ENCODE measurements at regions not wholly inside any gene's neighbourhood (a gene's known extent, or its start where the extent isn't known, plus 50 kb on each side); places are given as distances from the start of the nearest gene placed in this dataset.
"Not testable (repeated sequence)": the region's sequence is repeated elsewhere in the genome, so short reads cannot be mapped to it uniquely, and the experiment has no call there.

DNA sequence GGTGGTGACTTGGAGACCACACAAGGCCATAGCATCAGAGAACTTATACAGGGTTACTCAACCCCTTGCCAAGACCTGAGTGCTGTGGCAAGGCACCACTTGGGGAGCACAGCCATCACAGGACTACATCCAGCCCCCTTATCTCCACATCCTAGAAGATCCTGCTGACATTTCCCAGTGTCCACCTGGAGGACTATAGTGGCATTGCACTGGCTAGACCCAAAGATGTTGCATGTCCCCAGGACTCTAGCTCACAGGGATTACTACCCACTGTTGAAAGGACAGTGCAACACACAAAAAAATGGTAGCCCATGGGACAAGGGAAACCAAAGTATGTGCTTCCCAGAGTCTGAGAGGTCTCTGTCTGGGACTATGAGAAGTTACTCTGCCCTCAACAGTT is 411.1 kb upstream of the NUDT12 start:
- no peak for DNase-seq

DNA sequence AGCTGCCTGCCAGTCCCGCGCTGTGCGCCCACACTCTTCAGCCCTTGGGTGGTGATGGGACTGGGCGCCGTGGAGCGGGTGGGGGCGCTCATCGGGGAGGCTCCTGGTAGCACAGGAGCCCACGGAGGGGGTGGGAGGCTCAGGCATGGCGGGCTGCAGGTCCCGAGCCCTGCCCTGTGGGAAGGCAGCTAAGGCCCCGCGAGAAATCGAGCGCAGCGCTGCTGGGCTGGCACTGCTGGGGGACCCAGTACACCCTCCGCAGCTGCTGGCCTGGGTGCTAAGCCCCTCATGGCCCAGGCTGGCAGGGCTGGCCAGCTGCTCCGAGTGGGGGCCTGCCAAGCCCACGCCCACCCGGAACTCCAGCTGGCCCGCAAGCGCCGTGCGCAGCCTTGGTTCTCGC is 403.7 kb upstream of the NUDT12 start:
- not testable (repeated sequence) for DNase-seq

DNA sequence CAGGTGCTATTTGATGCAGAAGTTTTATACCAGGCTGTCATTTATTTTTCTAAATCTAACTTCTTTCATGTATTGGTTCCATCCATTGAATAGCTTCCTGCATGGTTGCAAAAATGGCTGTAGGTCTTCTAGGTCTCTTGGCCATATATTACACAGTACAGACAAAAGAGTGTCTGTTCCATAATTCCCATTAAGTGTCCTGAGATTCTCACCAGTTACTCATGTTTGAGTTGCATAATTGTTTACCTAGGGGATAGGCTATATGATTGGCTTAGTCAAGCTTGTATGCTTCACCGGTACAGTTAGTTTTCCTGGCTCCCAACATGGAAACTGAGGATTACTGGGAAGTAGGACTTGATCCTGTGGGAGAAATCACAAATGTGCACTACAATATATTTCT is 399.4 kb upstream of the NUDT12 start:
- no peak for DNase-seq

DNA sequence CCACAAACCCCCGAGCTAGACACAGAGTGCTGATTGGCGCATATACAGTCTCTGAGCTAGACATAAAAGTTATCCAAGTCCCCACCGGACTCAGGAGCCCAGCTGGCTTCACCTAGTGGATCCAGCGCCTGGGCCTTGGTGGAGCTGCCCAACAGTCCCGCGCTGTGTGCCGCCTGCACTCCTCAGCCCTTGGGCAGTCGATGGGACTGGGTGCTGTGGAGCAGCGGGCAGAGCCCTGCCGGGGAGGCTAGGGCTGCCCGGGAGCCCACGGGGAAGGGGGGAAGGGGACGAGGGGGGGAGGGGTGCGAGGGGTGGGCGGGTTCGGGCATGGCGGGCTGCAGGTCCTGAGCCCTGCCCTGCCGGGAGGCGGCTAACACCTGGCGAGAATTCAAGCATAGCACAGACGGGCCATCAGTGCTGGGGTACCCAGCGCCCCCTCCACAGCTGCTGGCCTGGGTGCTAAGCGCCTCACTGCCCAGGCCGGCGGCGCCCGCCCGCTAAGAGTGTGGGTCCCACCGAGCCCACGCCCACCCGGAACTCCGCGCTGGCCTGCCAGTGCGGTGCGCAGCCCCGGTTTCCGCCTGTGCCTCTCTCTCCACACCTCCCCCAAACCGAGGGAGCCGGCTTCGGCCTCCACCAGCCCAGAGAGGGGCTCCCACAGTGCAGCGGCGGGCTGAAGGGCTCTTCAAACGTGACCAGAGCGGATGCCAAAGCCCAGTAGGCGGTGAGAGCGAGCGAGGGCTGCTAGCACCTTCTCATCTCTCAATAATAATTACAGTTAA is 391.2 kb upstream of the NUDT12 start:
- no peak for DNase-seq

DNA sequence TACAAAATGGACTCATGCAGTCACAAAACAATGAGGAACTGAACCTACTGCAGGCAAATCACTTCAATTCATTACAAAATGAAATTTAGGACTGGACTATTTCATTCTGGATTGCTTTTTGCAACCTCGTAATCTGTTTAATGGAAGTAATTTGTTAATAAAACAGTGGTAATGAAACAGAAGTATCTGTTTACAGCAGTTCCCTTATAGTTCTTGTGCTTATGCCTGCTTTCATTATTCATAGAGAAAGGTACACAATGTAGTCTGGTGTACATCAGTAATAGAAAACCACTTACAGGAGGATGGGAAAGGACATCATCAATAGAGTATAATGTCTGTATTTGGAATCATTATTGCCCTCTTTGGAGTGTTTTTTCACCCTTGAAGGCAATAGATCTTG is 389.2 kb upstream of the NUDT12 start:
- no peak for DNase-seq

DNA sequence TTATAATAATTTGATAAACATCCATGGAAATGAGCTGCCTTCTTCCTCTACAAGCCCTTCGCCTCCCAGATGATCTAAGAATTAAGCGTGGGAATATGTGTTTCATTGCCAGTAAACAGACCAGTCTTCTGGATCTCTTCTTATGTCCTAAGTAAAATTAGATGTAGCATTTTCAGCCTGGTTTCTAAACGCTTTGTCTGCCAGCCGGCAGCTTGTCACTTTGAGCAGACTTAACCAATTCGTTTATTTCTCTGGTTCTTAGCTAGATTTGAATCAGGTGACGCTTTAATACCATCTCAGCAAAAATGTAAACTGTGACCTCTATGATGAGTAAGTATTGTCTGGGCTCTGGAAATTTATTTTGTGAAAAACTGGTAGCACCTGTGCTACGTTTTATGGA is 380.6 kb upstream of the NUDT12 start:
- DNase-seq: no peak

DNA sequence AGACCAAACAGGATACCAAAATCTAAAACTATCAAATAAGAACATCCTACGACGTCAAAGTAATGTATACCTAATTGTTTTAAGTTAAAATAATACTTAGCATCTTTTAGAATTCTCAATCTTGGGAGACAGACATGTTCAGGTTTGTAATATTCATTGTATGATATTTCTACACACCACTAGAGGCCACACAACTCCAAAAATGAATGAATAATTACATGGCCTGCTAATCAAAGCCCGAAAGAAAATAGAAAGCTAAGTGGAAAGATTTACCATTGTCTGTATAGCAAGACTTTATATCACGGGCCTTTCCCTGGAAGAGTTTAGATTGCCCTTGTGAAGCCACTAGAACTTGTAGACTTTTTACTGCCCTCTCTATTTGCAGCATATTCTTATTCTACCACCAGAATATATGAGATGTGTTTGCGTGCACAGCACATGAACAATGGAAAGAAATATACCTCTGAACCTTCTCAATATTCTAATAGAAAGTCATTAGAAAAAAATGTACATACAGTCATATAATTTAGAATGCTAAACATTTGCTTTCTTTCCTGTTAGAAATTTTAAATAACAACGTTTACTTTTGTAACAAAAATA is 380.1 kb upstream of the NUDT12 start:
- no peak for DNase-seq

DNA sequence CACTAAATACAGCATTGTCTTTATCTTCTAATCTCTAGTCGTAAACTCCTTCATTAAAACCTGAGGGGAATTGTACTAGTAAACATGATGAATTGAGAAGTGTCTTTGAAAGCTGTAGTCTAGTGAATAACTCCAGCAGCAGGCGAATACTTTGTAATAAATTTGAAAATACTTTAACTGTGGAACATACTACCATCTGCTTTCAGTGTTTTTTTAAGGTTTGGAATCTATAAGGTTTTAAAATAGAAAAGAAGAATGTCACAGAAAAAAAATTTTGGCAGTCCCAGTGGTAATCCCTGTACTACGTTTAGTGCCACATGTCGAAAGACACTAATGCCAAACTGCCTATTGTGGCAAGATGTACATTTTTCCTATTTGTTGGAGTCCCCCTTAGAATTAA is 379.0 kb upstream of the NUDT12 start:
- no peak for DNase-seq

DNA sequence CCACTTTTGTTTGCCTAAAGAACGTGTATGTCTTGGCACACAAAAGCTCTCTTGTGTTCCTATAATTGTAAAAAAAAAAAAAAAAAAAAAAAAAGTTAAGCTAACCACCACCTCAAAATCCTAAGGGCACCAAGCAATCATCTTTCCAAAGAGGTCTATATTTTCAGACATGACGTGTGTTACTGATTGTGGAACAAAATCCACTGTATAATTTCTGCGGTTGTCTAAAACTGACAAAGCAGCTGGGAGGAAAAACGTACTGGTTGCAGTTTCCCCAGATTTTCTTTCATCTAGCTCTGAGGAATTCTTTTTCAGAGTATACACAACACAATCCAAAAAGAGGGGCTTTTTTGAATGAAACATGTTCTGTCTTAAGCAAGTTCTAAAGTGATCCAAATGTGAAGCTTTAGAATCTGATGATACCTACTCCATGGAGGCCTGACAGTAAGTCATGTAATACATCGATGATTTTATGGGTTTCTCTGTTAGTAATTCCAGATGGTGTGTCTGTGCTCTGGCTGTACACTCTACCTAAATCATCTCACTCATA is 375.6 kb upstream of the NUDT12 start:
- no peak for DNase-seq

DNA sequence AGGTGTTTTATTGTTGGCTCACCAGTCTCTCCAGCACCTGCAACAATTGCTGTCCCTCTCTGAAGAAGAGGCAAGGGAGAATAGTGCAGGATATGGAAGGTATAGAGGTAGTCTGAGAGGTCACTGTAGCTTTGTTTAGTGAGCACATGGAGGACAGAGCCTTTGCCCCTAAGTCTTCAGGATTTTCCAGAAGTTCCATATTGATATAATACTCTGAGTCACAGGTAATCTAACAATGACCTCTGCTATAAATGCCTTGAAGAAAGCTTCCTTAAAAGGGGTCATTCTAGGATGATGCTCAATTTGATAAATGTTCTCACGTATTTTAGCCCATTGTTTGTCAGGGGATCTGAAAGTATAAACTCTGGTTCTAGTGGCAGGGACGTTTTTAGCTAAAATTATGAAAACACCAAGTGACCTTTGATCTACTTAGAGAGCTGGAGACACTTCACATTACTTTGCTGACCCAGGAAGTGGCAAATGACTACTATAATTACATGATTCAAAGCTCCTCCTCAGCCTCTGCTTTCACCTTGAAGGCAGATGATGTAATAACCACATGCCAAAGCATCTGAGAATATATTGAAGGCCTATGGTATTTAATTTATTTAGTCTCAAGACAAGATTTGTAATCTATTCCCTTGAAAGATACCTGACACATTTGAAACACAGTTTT is 366.9 kb upstream of the NUDT12 start:
- no peak for DNase-seq

DNA sequence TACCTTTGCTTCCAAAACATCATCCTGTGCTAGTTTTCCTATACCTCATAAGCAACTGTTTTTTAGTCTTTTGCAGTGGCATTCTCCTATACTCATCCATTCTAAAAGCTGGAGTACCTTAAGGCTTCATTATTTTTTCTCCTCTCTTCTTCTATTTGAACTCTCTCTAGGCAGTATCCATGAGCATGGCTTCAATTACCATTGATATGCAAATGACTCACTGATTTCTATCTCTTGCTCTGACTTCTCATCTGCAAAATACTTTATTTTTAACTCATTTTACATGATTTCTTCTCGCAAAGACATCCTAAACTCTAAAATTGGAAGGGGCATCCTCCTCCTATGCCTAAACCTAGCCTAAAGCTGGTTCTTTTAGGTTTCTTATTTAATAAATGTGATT is 365.1 kb upstream of the NUDT12 start:
- DNase-seq: no peak

DNA sequence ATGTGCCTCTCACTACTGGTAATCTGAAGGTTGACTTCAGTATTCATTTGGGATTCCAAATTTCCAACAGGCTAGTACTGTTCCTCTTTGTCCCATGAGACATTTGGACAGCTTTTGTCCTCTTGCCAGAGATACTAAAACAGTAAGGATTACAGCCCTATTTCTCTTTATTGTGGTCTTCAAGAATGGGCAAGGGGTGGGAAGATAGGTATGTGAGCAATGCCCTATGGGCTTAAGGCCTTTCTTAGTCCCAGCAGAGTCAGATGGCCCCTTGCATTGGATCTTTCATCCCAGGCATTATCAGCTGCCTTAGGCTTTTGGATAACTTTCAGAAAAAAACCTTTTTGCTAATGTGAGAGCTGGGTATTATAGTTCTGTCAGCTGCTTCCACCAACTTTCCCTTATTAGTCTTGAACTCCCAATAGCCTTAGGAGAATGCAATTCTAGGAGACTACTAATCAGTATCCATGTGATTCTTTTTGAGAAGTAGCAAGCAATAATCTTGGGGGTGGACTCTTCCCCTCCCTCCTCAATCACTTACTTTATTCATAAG is 361.1 kb upstream of the NUDT12 start:
- no peak for DNase-seq

DNA sequence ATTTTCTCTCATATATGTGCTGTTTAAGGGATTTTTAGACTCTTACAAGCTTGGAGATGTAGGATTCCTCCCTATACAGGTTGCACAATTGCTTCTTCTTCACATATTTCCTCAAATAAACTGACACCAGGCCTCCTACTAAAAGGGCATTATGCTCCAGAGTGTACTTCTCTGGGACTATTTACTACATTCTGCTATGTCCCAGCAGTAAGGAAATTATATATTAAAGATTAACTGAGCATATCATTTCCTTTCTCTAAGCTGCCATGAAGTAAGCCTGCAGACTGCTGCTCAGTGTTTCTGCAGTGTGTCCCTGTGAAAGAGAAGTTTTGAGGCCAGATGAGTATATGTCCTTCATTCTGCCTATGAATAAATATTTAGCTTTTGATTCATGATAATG is 356.9 kb upstream of the NUDT12 start:
- DNase-seq: no peak

DNA sequence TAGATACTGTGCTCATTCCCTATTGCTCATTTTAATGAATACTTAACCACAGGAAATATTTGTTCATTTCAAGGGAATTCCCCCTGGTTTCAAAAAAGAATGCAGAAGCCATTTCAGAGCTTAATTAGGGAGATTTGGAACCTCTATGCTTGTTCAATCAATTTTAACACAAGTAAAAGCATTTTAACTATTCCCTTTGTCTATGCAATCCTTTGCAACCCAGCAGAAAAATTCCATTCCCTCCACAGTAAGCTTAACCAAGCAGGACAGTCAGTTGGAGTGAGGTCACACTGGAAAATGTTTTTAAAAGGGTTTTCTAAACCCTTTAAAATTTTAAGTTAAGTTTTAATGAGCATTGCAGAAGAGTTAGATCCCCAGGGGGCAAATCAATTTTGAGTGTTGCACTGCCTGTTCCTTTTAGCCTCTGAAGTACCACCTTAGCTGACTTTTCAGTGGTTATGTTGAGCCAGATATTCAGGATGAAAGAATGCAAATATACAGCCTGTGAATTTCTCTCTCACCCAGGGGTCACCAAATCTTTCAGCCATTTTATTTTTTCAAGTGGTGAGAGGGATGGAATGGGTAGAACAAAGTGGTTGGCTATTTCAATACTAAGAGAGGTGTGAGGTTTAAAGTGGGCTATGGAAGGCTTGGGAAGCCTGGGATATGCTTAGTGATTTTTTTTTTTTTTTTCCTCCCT is 356.2 kb upstream of the NUDT12 start:
- no peak for DNase-seq

DNA sequence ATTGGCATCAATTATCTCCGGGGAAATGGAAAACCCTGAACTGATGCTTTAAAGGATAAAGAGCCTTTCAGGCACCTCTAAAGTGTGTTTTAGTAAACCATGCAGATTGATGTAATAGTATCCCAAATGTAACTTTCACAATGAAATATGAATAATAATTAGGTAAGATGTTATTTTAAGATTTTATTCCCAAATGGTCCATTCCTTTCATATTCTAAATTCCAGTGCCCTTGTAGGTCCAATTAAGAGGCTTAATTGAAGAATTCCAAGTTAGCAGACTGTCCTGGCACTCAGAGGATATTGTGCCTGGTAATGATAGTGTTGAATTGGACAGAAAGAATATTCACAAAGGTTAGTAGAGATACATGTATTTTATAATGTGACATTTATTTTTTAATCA is 352.5 kb upstream of the NUDT12 start:
- DNase-seq: no peak

DNA sequence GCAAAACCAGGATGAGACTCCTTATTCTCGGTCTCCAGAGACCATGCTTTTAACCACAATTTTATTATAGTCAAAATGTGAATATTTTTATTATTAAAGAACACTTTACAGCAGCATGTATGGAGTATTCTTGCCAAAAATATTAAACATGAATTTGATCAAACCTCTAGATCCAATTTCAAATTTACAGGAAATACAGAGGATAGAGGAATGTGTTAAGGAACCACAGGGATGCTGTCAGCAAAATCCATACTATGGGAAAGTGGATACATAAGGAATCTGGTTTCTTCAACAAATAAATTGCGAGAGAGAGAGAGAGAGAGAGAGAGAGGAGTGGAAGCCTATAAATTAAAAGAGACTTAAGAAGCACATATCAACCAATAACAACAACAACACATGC is 348.2 kb upstream of the NUDT12 start:
- DNase-seq: no peak

DNA sequence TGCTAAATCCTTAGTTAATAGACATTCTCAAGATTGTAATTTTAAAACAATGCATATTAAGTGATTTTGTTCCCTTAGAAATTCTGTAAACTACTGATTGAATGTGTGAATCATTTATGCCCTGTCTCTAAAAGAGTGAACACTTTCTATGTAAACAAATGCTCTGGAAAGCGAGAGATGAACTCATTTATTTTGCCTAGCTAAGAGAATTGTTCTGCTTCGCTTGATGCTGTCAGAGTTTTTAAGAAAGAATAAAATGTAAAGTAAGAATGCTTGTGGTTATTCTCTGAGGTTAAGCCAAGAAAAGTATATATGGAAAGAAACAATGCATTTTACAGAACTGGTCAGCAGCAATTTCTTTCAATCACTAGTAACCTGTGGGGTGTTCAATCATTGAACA is 347.4 kb upstream of the NUDT12 start:
- no peak for DNase-seq

DNA sequence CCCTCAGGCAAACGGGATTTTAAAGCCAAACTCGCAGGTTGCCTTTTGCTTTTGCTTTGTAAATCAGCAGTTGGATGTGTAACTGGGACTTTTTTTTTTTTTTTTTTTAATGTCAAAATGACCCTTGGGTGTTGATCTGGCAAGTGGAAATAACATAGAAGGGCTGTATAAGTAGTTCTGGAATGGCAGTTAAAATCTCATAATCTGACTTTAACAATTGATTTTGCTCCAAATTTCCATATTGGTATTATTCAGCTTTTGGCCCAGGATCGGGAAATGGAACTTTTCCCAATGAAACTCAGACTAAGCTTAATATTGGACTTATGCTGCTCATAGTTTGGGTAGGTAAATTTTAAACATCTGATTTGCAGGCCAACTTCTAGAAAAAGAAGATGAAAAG is 346.8 kb upstream of the NUDT12 start:
- no peak for DNase-seq

DNA sequence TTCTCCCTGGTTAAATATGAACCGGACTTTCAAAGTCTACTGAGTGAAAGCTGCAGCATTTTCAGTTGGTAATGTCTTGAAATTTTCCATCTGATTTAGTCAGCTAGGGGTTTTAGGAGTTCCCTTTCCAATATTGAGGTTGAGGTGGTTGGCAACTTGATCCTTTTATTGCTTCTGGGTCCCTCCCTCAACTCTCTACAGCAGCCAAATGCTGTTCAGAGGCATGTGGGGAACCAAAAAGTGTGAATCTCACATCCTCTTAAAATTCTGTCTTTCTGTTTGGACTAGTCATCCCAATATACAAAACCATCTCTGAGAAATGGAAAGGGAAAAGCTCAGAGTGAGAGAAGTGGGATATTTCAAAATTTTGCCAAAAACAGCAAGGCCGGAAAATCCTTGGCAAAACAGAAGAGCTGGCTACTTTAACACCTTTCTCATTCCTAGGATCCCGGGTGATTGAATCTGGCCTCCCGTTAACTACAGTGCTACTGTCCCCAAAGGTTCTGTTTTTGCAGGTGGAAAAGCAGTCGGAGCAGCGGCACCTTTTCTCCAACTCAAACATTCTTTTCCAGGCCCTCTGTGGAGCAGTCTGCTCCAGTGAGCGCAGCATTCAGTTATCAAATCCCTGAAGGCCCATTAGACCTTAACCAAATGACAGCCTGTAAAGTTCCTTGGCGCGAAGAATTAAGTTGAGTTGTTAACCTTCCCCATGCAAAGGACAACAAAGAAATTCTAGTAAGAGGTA is 345.9 kb upstream of the NUDT12 start:
- no peak for DNase-seq

DNA sequence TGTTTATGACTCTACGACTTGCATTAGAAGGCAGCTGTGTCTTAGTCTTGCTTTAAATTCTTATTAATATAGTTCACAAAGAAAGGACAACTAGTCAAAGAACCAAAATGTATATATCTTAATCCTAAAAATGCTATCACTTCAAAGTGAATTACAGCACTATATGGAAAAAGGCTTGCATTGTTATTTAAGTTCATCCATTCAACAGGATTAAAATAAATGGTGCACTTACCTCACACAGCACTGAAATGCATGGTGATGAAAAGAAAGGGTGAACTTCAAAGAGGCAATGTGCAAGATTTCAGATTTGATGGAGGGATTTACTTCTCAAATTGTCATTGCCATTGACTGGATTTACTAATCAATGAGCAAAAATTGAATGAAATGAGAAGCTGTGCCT is 344.4 kb upstream of the NUDT12 start:
- no peak for DNase-seq

DNA sequence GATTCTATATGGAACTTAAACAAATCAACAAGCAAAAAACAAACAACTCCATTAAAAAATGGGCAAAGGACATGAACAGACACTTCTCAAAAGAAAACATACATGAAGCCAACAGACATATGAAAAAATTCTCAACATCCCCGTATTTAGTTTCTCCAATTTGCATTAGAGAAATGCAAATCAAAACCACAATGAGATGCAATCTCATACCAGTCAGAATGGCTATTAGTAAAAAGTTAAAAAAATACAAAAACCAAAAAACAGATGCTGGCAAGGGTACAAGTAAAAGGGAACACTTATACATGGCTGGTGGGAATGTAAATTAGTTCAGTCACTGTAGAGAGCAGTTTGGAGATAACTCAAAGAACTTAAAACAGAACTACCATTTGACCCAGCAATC is 342.1 kb upstream of the NUDT12 start:
- DNase-seq: no peak

DNA sequence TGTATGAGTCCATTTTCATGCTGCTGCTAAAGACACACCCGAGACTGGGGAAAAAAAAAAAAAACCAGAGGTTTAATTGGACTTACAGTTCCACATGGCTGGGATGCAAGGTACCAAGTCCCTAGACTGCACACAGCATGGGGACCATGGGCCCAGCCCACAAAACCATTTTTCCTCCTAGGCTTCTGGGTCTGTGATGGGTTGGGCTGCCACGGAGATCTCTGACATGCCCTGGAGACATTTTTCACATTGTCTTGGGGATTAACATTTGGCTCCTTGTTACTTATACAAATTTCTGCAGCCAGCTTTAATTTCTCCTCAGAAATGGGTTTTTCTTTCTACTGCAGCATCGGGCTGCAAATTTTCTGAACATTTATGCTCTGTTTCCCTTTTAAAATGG is 340.3 kb upstream of the NUDT12 start:
- DNase-seq: no peak

DNA sequence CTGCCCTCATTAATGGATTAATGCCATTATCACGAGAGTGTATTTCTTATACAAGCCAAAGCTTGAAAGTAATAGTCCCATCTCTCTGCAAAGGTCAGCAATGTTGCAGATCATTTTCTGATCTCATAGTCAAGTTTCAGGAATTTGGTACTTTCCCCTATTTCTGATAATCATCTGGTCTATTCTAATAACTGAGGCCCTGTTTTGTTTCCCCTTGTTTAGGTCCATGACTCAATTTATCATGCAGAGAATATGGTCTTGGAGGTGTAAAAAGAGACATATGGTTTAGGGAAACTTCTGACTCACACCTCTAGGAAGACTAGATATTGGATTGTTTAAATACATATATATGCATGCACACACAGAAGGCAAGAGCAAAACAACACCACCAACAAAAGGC is 339.3 kb upstream of the NUDT12 start:
- no peak for DNase-seq

Data from DMS79 treated with DMSO at 0.1 percent for 48 hours (cell line).